HEK293T (cell line): ENCODE measurements at regions not wholly inside any gene's neighbourhood (a gene's known extent, or its start where the extent isn't known, plus 50 kb on each side); places are given as distances from the start of the nearest gene placed in this dataset.

Experiments used
- CTCF ChIA-PET: fragments of 350-600 bp; formaldehyde crosslinking; extraction: SDS; loops from one replicate; lab custom pipeline; 2021; ENCODE audit warnings: antibody characterized with exemption, inconsistent platforms; lab: Yijun Ruan, JAX
- POLR2A ChIA-PET: fragments of 350-600 bp; formaldehyde crosslinking; extraction: SDS; loops from one replicate; lab custom pipeline; 2020; ENCODE audit warnings: antibody characterized with exemption, inconsistent platforms; lab: Yijun Ruan, JAX
- DNase-seq: peaks from one replicate; pipeline ENCODE4 v3.0.0; 2012; ENCODE audit warnings: mixed read lengths; ENCODE audit errors: extremely low spot score
- ARNT ChIP-seq: fragments of 450-650 bp; IDR thresholded peaks from 2 replicates; pipeline ENCODE4 v1.6.1; 2017; ENCODE audit warnings: mild to moderate bottlenecking
- BHLHE40 ChIP-seq: fragments of 450-650 bp; IDR thresholded peaks from 2 replicates; pipeline ENCODE4 v1.6.1; 2016; ENCODE audit warnings: mild to moderate bottlenecking, moderate library complexity, borderline replicate concordance
- CTBP1 ChIP-seq: fragments of 450-650 bp; IDR thresholded peaks from 2 replicates; pipeline ENCODE4 v1.6.1; 2016; ENCODE audit warnings: borderline replicate concordance
- ELF4 ChIP-seq: fragments of 450-650 bp; IDR thresholded peaks from 2 replicates; pipeline ENCODE4 v1.6.1; 2017; ENCODE audit warnings: antibody characterized with exemption
- FOXA1 ChIP-seq: fragments of 450-650 bp; IDR thresholded peaks from 2 replicates; pipeline ENCODE4 v1.6.1; 2016; ENCODE audit warnings: mild to moderate bottlenecking
- FOXK2 ChIP-seq: fragments of 450-650 bp; IDR thresholded peaks from 2 replicates; pipeline ENCODE4 v1.6.1; 2016; ENCODE audit warnings: mild to moderate bottlenecking
- FOXM1 ChIP-seq: fragments of 450-650 bp; IDR thresholded peaks from 2 replicates; pipeline ENCODE4 v1.6.1; 2017; ENCODE audit warnings: mild to moderate bottlenecking, borderline replicate concordance
- HDGF ChIP-seq: fragments of 450-650 bp; IDR thresholded peaks from 2 replicates; pipeline ENCODE4 v1.6.1; 2017; ENCODE audit warnings: antibody characterized with exemption, borderline replicate concordance
- L3MBTL2 ChIP-seq: fragments of 450-650 bp; conservative IDR thresholded peaks from 2 replicates; pipeline ENCODE4 v1.6.1; 2016; ENCODE audit warnings: mild to moderate bottlenecking
- LEF1 ChIP-seq: fragments of 450-650 bp; IDR thresholded peaks from 2 replicates; pipeline ENCODE4 v1.6.1; 2017; ENCODE audit warnings: mild to moderate bottlenecking, borderline replicate concordance
- NFRKB ChIP-seq: fragments of 450-650 bp; IDR thresholded peaks from 2 replicates; pipeline ENCODE4 v1.6.1; 2016; ENCODE audit warnings: mild to moderate bottlenecking, moderate library complexity
- SP1 ChIP-seq: fragments of 450-650 bp; IDR thresholded peaks from 2 replicates; pipeline ENCODE4 v1.6.1; 2017
- SUZ12 ChIP-seq: fragments of 450-650 bp; IDR thresholded peaks from 2 replicates; pipeline ENCODE4 v1.6.1; 2016; ENCODE audit warnings: mild to moderate bottlenecking
- TARDBP ChIP-seq: fragments of 450-650 bp; IDR thresholded peaks from 2 replicates; pipeline ENCODE4 v1.6.1; 2016
- ZNF384 ChIP-seq: fragments of 450-650 bp; IDR thresholded peaks from 2 replicates; pipeline ENCODE4 v1.6.1; 2016
- TF ChIP-seq, protein P1 (sequence below): fragments of 450-650 bp; IDR thresholded peaks from 2 replicates; pipeline ENCODE4 v1.6.1; 2016

- CTCF ChIA-PET = interaction anchor here (0.6 kb wide), 1 partner anchor 13 kb away, joined by 3 read pairs; no protein-coding TSS in a partner anchor
Observed at GRCh38 chr20:40617594-40617993, 71.4 kb downstream of the MAFB start.

GRCh38 chr20:40612837-40613236 is 76.2 kb downstream of the MAFB start:
- POLR2A ChIA-PET = no interaction called here
- CTCF ChIA-PET = no interaction called here
- no peak for TF ChIP-seq HDGF
- no peak for TF ChIP-seq SUZ12
- TF ChIP-seq ELF4 = no peak
- TF ChIP-seq CTBP1 = no peak
- no peak for TF ChIP-seq ZNF384
- TF ChIP-seq FOXM1 = no peak
- no peak for TF ChIP-seq L3MBTL2
- TF ChIP-seq TARDBP = no peak
- no peak for TF ChIP-seq NFRKB
- no peak for TF ChIP-seq FOXK2
- TF ChIP-seq SP1 = no peak
- TF ChIP-seq, protein P1, sequence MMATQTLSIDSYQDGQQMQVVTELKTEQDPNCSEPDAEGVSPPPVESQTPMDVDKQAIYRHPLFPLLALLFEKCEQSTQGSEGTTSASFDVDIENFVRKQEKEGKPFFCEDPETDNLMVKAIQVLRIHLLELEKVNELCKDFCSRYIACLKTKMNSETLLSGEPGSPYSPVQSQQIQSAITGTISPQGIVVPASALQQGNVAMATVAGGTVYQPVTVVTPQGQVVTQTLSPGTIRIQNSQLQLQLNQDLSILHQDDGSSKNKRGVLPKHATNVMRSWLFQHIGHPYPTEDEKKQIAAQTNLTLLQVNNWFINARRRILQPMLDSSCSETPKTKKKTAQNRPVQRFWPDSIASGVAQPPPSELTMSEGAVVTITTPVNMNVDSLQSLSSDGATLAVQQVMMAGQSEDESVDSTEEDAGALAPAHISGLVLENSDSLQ = no peak
- TF ChIP-seq LEF1 = no peak
- no peak for DNase-seq

More at GRCh38 chr20:40617594-40617993, 71.4 kb downstream of the MAFB start:
- no peak for DNase-seq
- no peak for TF ChIP-seq FOXM1
- TF ChIP-seq TARDBP = no peak
- TF ChIP-seq ARNT = no peak
- no peak for TF ChIP-seq ZNF384
- no peak for TF ChIP-seq SUZ12
- TF ChIP-seq NFRKB = no peak
- TF ChIP-seq HDGF = no peak
- TF ChIP-seq BHLHE40 = no peak
- no peak for TF ChIP-seq FOXA1
- TF ChIP-seq FOXK2 = no peak
- TF ChIP-seq, protein P1 = no peak
- no peak for TF ChIP-seq L3MBTL2
- TF ChIP-seq CTBP1 = no peak
- TF ChIP-seq LEF1 = no peak
- TF ChIP-seq ELF4 = no peak
- no peak for TF ChIP-seq SP1
- POLR2A ChIA-PET = no interaction called here

- no peak for DNase-seq
- ChIA-PET POLR2A (no interaction called here), CTCF (no interaction called here)
- TF ChIP-seq SP1 (no peak), SUZ12 (no peak), BHLHE40 (no peak), TARDBP (no peak), HDGF (no peak), FOXM1 (no peak), L3MBTL2 (no peak), FOXA1 (no peak), ARNT (no peak), FOXK2 (no peak), ZNF384 (no peak)
- TF ChIP-seq, protein P1 = no peak
Observed at GRCh38 chr20:40612247-40612646, 76.8 kb downstream of the MAFB start.

GRCh38 chr20:40610730-40611129 is 78.3 kb downstream of the MAFB start:
- POLR2A ChIA-PET = no interaction called here
- CTCF ChIA-PET = no interaction called here
- TF ChIP-seq ELF4 (no peak), ZNF384 (no peak), NFRKB (no peak), LEF1 (no peak)
- no peak for DNase-seq

DNA sequence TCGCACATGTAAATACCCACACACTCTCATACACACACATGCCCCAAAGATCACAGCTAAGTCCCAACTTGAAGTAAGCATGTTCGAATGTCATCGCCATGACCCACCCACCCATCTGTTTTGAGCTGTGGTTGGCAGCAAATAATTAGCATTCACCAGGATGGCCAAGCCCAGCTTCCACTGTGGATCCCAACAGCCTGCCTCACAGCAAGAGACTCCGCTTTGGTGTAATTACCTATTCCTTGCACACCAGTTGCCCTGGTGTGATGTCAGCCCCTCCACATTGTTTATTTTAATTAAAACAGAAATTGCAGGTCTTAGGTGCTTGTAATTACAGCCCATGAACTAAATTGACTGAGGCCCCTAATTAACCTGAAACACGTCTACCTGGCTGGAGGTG is 81.1 kb downstream of the MAFB start:
- TF ChIP-seq SP1 (no peak), BHLHE40 (no peak), SUZ12 (no peak), NFRKB (no peak), ARNT (no peak), TARDBP (no peak), ELF4 (no peak)
- TF ChIP-seq, protein P1 = no peak
- POLR2A ChIA-PET = no interaction called here
- CTCF ChIA-PET = no interaction called here
- DNase-seq = no peak

GRCh38 chr20:40606660-40607059 is 82.4 kb downstream of the MAFB start:
- ChIA-PET POLR2A (no interaction called here), CTCF (no interaction called here)
- TF ChIP-seq FOXM1 (no peak), ELF4 (no peak), TARDBP (no peak), LEF1 (no peak), BHLHE40 (no peak), FOXA1 (no peak), FOXK2 (no peak), L3MBTL2 (no peak), HDGF (no peak), SUZ12 (no peak), NFRKB (no peak), ARNT (no peak), SP1 (no peak), CTBP1 (no peak)
- TF ChIP-seq, protein P1 = no peak
- DNase-seq = no peak
